ENCODE measurements at regions not wholly inside any gene's neighbourhood (a gene's known extent, or its start where the extent isn't known, plus 50 kb on each side); places are given as distances from the start of the nearest gene placed in this dataset.

DNA sequence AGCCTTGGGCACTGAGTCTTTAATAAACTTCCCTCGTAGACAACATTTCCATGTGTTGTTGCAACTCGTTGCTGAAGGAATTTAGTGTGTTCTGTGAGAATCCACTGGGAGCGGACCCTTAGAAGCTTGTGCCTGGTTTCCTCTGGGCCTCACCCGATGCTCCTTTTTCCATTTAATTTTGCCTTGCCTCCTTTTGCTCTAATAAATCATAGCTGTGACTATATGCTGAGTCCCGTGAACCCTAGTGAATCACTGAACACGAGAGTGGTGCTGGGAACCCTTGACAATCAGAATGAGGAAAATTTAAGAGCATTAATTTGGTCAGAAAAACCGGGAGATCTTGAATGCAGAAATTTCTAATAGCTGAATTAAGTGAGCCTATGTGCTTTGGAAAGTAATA lies 291.1 kb upstream of the ZNF608 start:
- intact Hi-C loops (cut with DNase I), result no loop called here
- Histone ChIP-seq H3K9me3 (no peaks in the 10 kb centered on the region), H3K36me3 (no peaks in the 10 kb centered on the region), H3K4me1 (peaks cover 19 to 31% of the 10 kb centered on the region in 2 donors), H3K27ac (peak overlapping the region; percentile 50 to 69 (median 57)), H3K4me3 (replicated peaks in 1 of 3) (no peak overlapping the region), H3K27me3 (no peaks in the 10 kb centered on the region)
- no peak for TF ChIP-seq POLR2A (IDR thresholded peaks at IDR 0.05)
- TF ChIP-seq, protein P1, sequence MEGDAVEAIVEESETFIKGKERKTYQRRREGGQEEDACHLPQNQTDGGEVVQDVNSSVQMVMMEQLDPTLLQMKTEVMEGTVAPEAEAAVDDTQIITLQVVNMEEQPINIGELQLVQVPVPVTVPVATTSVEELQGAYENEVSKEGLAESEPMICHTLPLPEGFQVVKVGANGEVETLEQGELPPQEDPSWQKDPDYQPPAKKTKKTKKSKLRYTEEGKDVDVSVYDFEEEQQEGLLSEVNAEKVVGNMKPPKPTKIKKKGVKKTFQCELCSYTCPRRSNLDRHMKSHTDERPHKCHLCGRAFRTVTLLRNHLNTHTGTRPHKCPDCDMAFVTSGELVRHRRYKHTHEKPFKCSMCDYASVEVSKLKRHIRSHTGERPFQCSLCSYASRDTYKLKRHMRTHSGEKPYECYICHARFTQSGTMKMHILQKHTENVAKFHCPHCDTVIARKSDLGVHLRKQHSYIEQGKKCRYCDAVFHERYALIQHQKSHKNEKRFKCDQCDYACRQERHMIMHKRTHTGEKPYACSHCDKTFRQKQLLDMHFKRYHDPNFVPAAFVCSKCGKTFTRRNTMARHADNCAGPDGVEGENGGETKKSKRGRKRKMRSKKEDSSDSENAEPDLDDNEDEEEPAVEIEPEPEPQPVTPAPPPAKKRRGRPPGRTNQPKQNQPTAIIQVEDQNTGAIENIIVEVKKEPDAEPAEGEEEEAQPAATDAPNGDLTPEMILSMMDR (IDR thresholded peaks at IDR 0.05), result no peak
- WGBS, 2 donors, result 90 to 91% methylated on average over 7 of the region's 7 CpGs
- no peak for DNase-seq

DNA sequence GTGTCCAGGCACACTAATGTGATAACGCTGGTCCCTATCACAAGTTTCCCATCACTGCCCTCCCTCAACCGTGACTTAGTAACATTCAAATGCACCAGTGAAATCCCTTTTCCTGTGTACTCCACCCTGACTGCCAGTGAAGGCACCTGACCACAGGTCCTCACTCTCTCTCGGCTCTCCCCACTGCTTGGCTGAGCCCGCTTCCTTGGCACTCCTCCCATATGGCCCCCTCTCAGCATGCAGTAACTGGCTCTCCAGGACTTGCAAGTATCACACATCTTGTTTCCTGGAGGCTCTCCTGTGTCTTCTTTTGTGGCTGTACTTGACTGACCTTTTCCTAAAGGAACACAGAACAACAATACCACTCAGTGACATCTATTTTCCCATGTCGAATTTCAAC lies 292.0 kb upstream of the ZNF608 start:
- intact Hi-C loops (cut with DNase I), result no loop called here
- Histone ChIP-seq H3K9me3 (no peaks in the 10 kb centered on the region), H3K4me1 (peaks cover 29 to 41% of the 10 kb centered on the region in 2 donors), H3K27me3 (no peaks in the 10 kb centered on the region), H3K27ac (peak overlapping the region; percentile 50 to 69 (median 57)), H3K4me3 (replicated peaks in 1 of 3) (no peak overlapping the region), H3K36me3 (no peaks in the 10 kb centered on the region)
- DNase-seq, result peak; percentile 86 to 88
- no peak for TF ChIP-seq POLR2A (IDR thresholded peaks at IDR 0.05)
- TF ChIP-seq, protein P1 (IDR thresholded peaks at IDR 0.05), result no peak
- 36 to 50% methylated on average over 5 of the region's 5 CpGs for WGBS, 2 donors

DNA sequence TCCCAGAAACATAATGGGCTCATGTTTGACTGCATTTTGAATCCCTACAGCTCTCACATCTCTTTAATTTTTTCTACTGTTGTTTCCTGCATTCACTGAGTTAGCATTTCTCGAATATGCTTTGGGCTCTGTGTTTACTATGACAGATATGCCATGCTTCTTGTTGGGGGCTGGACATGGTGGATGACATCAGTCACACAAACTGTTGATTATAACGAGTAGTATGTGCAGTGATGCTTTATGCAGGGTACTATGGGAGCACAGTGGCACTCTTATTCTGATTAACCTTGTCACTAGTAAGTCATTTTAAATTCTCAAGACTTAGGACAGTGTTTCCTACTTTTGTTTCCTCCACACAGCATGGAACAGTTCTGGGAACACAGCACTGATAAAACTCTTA lies 295.4 kb upstream of the ZNF608 start:
- Histone ChIP-seq H3K27me3 (no peaks in the 10 kb centered on the region), H3K36me3 (no peaks in the 10 kb centered on the region), H3K4me1 (peaks cover 36 to 49% of the 10 kb centered on the region in 2 donors), H3K4me3 (replicated peaks in 1 of 3) (no peak overlapping the region), H3K27ac (peak overlapping the region in 1 of 3 donors; percentile 70), H3K9me3 (no peaks in the 10 kb centered on the region)
- 64 to 75% methylated on average over 2 of the region's 2 CpGs for WGBS, 2 donors
- intact Hi-C loops (cut with DNase I), result no loop called here
- no peak for DNase-seq
- TF ChIP-seq, protein P1 (IDR thresholded peaks at IDR 0.05), result no peak
- no peak for TF ChIP-seq POLR2A (IDR thresholded peaks at IDR 0.05)

DNA sequence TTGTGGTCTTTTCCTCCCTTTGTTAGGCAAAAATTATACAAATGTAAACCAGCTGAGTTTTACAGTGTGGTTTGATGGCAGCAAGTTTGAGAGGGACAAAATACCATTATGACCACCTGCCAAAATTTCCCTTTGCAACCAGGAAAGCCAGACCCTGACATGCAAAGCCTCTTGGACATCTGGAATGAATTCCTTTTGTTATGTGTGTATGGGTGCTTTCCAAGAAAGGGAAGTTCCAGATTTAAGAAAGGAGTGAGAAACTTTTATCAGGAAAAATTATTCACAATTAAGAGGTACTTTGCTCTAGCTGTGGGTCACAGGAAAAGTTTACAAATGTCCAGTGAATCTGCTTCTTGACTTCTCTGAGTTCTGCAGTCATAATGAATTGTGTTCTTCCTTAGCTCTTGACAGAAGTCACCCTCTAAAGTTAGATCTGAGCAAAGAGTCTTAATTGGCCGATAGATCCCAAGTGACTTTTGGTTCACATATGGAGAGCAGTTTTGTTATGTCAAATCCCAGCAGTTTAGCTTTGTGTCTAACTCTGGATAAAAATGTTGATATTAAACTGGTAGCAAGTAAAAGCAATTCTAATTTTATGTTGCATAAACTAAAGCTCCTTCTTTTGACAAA lies 295.9 kb upstream of the ZNF608 start:
- Histone ChIP-seq H3K27me3 (no peaks in the 10 kb centered on the region), H3K27ac (peak overlapping the region in 2 of 3 donors; percentile 4 to 70), H3K9me3 (no peaks in the 10 kb centered on the region), H3K4me1 (peaks cover 36 to 49% of the 10 kb centered on the region in 2 donors), H3K36me3 (no peaks in the 10 kb centered on the region), H3K4me3 (replicated peaks in 1 of 3) (no peak overlapping the region)
- intact Hi-C loops (cut with DNase I), result no loop called here
- no peak for TF ChIP-seq POLR2A (IDR thresholded peaks at IDR 0.05)
- TF ChIP-seq, protein P1 (IDR thresholded peaks at IDR 0.05), result no peak
- WGBS, 2 donors, result 62 to 78% methylated on average over 1 of the region's 1 CpG
- DNase-seq, result no peak

DNA sequence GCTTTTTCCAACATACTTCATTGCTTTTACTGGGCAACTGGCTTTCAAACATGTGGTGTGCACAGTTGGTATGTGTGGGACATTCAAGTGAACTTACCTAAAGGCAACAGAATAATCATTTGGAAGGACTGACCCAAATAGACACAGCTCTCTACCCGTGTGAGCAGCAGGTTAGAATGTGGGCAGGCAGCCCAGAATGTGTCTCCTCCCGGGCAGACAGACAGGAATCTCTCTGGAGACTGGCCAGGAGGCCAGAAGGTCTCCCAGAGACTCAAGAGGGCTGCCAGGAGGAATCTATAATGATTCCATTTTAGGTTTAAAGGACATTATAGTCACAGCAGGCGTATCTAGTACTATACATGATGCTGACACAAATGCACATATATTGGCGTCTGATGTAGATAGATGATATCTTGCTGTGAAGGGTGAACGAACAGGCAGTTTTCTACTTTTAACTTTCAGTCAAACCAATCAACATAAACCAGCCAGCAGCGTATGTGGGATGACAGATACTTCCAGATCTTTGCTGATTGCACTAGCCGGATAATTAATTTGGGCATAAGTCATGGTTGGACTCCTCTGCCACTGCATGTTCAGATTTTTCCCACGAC lies 297.4 kb upstream of the ZNF608 start:
- intact Hi-C loops (cut with DNase I), result no loop called here
- Histone ChIP-seq H3K27ac (peak overlapping the region; percentile 65 to 87 (median 82)), H3K4me1 (peaks cover 30 to 34% of the 10 kb centered on the region in 2 donors), H3K4me3 (replicated peaks in 1 of 3) (no peak overlapping the region), H3K36me3 (no peaks in the 10 kb centered on the region), H3K27me3 (no peaks in the 10 kb centered on the region), H3K9me3 (no peaks in the 10 kb centered on the region)
- WGBS, 2 donors, result 31 to 32% methylated on average over 8 of the region's 8 CpGs
- TF ChIP-seq POLR2A (IDR thresholded peaks at IDR 0.05), result no peak
- peak; percentile 97 for DNase-seq
